H9 (cell line): ENCODE measurements at regions not wholly inside any gene's neighbourhood (a gene's known extent, or its start where the extent isn't known, plus 50 kb on each side); places are given as distances from the start of the nearest gene placed in this dataset.

ENCODE experiments used
- DNase-seq: peaks from one replicate; pipeline ENCODE4 v3.0.0-alpha.2; 2017
- H2AFZ ChIP-seq: one replicate; pipeline ENCODE4 v1.6.1; 2013; ENCODE audit warnings: mild to moderate bottlenecking, low read length, control low read depth, moderate library complexity
- H2AK5ac ChIP-seq: 2 replicates; pipeline ENCODE4 v1.6.1; 2013; ENCODE audit warnings: low read length, control low read depth, mixed read lengths; ENCODE audit not compliant: insufficient read length
- H2BK120ac ChIP-seq: one replicate; pipeline ENCODE4 v1.6.1; 2013; ENCODE audit warnings: low read depth, mild to moderate bottlenecking, low read length, control low read depth, inconsistent platforms; ENCODE audit not compliant: poor library complexity, severe bottlenecking
- H2BK12ac ChIP-seq: 2 replicates; pipeline ENCODE4 v1.6.1; 2013; ENCODE audit warnings: low read length, control low read depth, mixed read lengths, low read depth; ENCODE audit not compliant: insufficient read length
- H2BK15ac ChIP-seq: 2 replicates; pipeline ENCODE4 v1.6.1; 2013; ENCODE audit warnings: low read depth, low read length, control low read depth
- H2BK20ac ChIP-seq: one replicate; pipeline ENCODE4 v1.6.1; 2013; ENCODE audit warnings: low read depth, mild to moderate bottlenecking, low read length, control low read depth, inconsistent platforms; ENCODE audit not compliant: poor library complexity, severe bottlenecking
- H2BK5ac ChIP-seq: 2 replicates; pipeline ENCODE4 v1.6.1; 2013; ENCODE audit warnings: low read length, control low read depth, mixed read lengths; ENCODE audit not compliant: insufficient read length
- H3K14ac ChIP-seq: 2 replicates; pipeline ENCODE4 v1.6.1; 2013; ENCODE audit warnings: low read length, control low read depth; ENCODE audit not compliant: insufficient read depth
- H3K18ac ChIP-seq: 2 replicates; pipeline ENCODE4 v1.6.1; 2013; ENCODE audit warnings: low read depth, mild to moderate bottlenecking, mixed read lengths, low read length, control low read depth; ENCODE audit not compliant: insufficient read length
- H3K23ac ChIP-seq: 2 replicates; pipeline ENCODE4 v1.6.1; 2013; ENCODE audit warnings: low read length, control low read depth, mixed read lengths, low read depth; ENCODE audit not compliant: insufficient read length
- H3K23me2 ChIP-seq: 2 replicates; pipeline ENCODE4 v1.6.1; 2013; ENCODE audit warnings: low read depth, mild to moderate bottlenecking, mixed read lengths, low read length, control low read depth; ENCODE audit not compliant: insufficient read length, poor library complexity, severe bottlenecking
- H3K27ac ChIP-seq: 2 replicates; pipeline ENCODE4 v1.5.1; 2013; ENCODE audit warnings: low read length, control low read depth, mixed read lengths, low read depth; ENCODE audit not compliant: insufficient read length
- H3K27me3 ChIP-seq: 2 replicates; pipeline ENCODE4 v1.6.1; 2013; ENCODE audit warnings: low read length, control low read depth, inconsistent platforms; ENCODE audit not compliant: insufficient read depth
- H3K4ac ChIP-seq: 2 replicates; pipeline ENCODE4 v1.6.1; 2013; ENCODE audit warnings: low read depth, mild to moderate bottlenecking, control low read depth, inconsistent platforms, low read length, moderate library complexity
- H3K4me1 ChIP-seq: 2 replicates; pipeline ENCODE4 v1.6.1; 2013; ENCODE audit warnings: low read length, control low read depth, inconsistent platforms; ENCODE audit not compliant: insufficient read depth
- H3K4me2 ChIP-seq: 2 replicates; pipeline ENCODE4 v1.6.1; 2013; ENCODE audit warnings: low read length, control low read depth, mixed read lengths; ENCODE audit not compliant: insufficient read length, insufficient read depth
- H3K56ac ChIP-seq: 2 replicates; pipeline ENCODE4 v1.6.1; 2013; ENCODE audit warnings: low read depth, mild to moderate bottlenecking, mixed read lengths, low read length, control low read depth; ENCODE audit not compliant: insufficient read length
- H3K79me1 ChIP-seq: 2 replicates; pipeline ENCODE4 v1.6.1; 2013; ENCODE audit warnings: low read depth, mild to moderate bottlenecking, moderate library complexity, low read length, control low read depth, inconsistent platforms; ENCODE audit not compliant: insufficient read depth, poor library complexity, severe bottlenecking
- H3K79me2 ChIP-seq: 2 replicates; pipeline ENCODE4 v1.6.1; 2013; ENCODE audit warnings: low read length, control low read depth, inconsistent platforms; ENCODE audit not compliant: insufficient read depth
- H3K9ac ChIP-seq: 2 replicates; pipeline ENCODE4 v1.6.1; 2013; ENCODE audit warnings: low read length, control low read depth, mixed read lengths; ENCODE audit not compliant: insufficient read length; ENCODE audit errors: extremely low read depth
- H3K9me3 ChIP-seq: one replicate; pipeline ENCODE4 v1.6.1; 2013; ENCODE audit warnings: low read depth, low read length, inconsistent platforms; ENCODE audit not compliant: control insufficient read depth
- H3T11ph ChIP-seq: one replicate; pipeline ENCODE4 v1.6.1; 2013; ENCODE audit warnings: mild to moderate bottlenecking, low read length, control low read depth, inconsistent platforms
- H4K20me1 ChIP-seq: one replicate; pipeline ENCODE4 v1.6.1; 2013; ENCODE audit not compliant: control insufficient read depth, insufficient read length, insufficient read depth
- H4K5ac ChIP-seq: 2 replicates; pipeline ENCODE4 v1.6.1; 2013; ENCODE audit warnings: low read depth, mild to moderate bottlenecking, mixed read lengths, low read length, control low read depth; ENCODE audit not compliant: insufficient read length
- H4K8ac ChIP-seq: replicated peaks from 2 replicates; pipeline ENCODE4 v1.6.1; 2013; ENCODE audit warnings: low read length, control low read depth, mixed read lengths, low read depth; ENCODE audit not compliant: insufficient read length
- H4K91ac ChIP-seq: 2 replicates; pipeline ENCODE4 v1.6.1; 2013; ENCODE audit warnings: low read depth, mild to moderate bottlenecking, moderate library complexity, mixed read lengths, low read length, control low read depth; ENCODE audit not compliant: insufficient read length
- H3K27ac Mint-ChIP-seq, 3 experiments: 2 replicates in 2 of 3; 3 replicates in 1 of 3; pipeline ENCODE4 v1.8.0; 2020 to 2021; ENCODE audit warnings: mixed read lengths in 3 of 3, mild to moderate bottlenecking in 1 of 3, moderate library complexity in 1 of 3
- H3K27me3 Mint-ChIP-seq: 2 replicates; pipeline ENCODE4 v1.8.0; 2021; ENCODE audit warnings: low read depth, mild to moderate bottlenecking, moderate library complexity, mixed read lengths
- H3K36me3 Mint-ChIP-seq, 3 experiments: 2 replicates in 2 of 3; 3 replicates in 1 of 3; pipeline ENCODE4 v1.8.0; 2020 to 2021; ENCODE audit warnings: low read depth in 3 of 3, mixed read lengths in 3 of 3; ENCODE audit not compliant: insufficient read depth in 1 of 3
- H3K4me1 Mint-ChIP-seq, 2 experiments: 2 replicates each; pipeline ENCODE4 v1.8.0; 2020; ENCODE audit warnings: mixed read lengths in 2 of 2
- H3K4me3 Mint-ChIP-seq, 2 experiments: 2 replicates in 1 of 2; 3 replicates in 1 of 2; pipeline ENCODE4 v1.8.0; 2020 to 2021; ENCODE audit warnings: mild to moderate bottlenecking in 2 of 2, mixed read lengths in 2 of 2, moderate library complexity in 1 of 2
- H3K9me3 Mint-ChIP-seq, 2 experiments: 2 replicates in 1 of 2; 3 replicates in 1 of 2; pipeline ENCODE4 v1.8.0; 2020; ENCODE audit warnings: mild to moderate bottlenecking in 2 of 2, mixed read lengths in 2 of 2, moderate library complexity in 1 of 2
- CTCF ChIP-seq: fragments of 200-600 bp; sonication (generic); conservative IDR thresholded peaks from 3 replicates; pipeline ENCODE4 v1.8.0; 2021; ENCODE audit warnings: antibody characterized with exemption, mild to moderate bottlenecking
- WGBS: extraction: QIAGEN DNeasy Blood & Tissue Kit; methylation state at CpG from one replicate; pipeline ENCODE4 v1.1.7; 2013; ENCODE audit warnings: missing lambda C conversion rate, low lambda C conversion rate, mixed read lengths; ENCODE audit not compliant: insufficient read length; ENCODE audit errors: extremely low coverage; 5-methylcytosine and 5-hydroxymethylcytosine counted together

GRCh38 chr13:83730674-83731073 is 151.6 kb downstream of the SLITRK1 start:
- Mint-ChIP-seq H3K27ac (peak overlapping the region in 1 of 3 experiments; percentile 62; a peak in 1 of 7 replicates), H3K9me3 (no peaks in the 10 kb centered on the region), H3K4me1 (peaks cover 28 to 30% of the 10 kb centered on the region in 2 experiments), H3K4me3 (no peak overlapping the region), H3K27me3 (no peaks in the 10 kb centered on the region), H3K36me3 (no peaks in the 10 kb centered on the region)
- Histone ChIP-seq H3K4me2 (no peak overlapping the region), H3T11ph (no peak overlapping the region), H2BK12ac (no peak overlapping the region), H4K5ac (no peak overlapping the region), H3K14ac (no peak overlapping the region), H4K8ac (no peak overlapping the region), H3K9ac (no peak overlapping the region), H3K4me1 (no peaks in the 10 kb centered on the region), H3K23ac (no peak overlapping the region), H3K27ac (no peak overlapping the region), H3K18ac (no peak overlapping the region), H3K23me2 (no peaks in the 10 kb centered on the region), H3K56ac (no peak overlapping the region), H2BK15ac (no peak overlapping the region), H3K27me3 (no peaks in the 10 kb centered on the region), H4K20me1 (no peaks in the 10 kb centered on the region), H2AK5ac (no peak overlapping the region), H3K4ac (no peak overlapping the region), H4K91ac (no peak overlapping the region), H2BK120ac (no peak overlapping the region), H3K79me1 (no peaks in the 10 kb centered on the region), H2BK5ac (no peak overlapping the region), H3K79me2 (no peaks in the 10 kb centered on the region), H2BK20ac (no peak overlapping the region), H3K9me3 (no peaks in the 10 kb centered on the region), H2AFZ (no peak overlapping the region)
- TF ChIP-seq CTCF, result no peak
- WGBS, result no CpG with 5 or more reads among the region's 6 CpGs
- no peak for DNase-seq
